IMR-90 (cell line): ENCODE measurements at regions not wholly inside any gene's neighbourhood (a gene's known extent, or its start where the extent isn't known, plus 50 kb on each side); places are given as distances from the start of the nearest gene placed in this dataset.

Experiments used
- ATAC-seq: fragments of 200-7000 bp; cut with Tn5 transposase; 2 replicates; pipeline ENCODE4 v1.9.1; 2020; ENCODE audit warnings: low read depth, mild to moderate bottlenecking, moderate library complexity
- BruUV-seq: library from RNA; stranded (reverse); fragments of 400-500 nt; replicated peaks from 2 replicates; lab custom pipeline; 2021; lab: Mats Ljungman, UMichigan
- CTCF ChIA-PET: fragments of 300-600 bp; formaldehyde crosslinking; extraction: SDS; loops from one replicate; lab custom pipeline; 2021; ENCODE audit warnings: antibody characterized with exemption; lab: Yijun Ruan, JAX
- POLR2A ChIA-PET: fragments of 300-600 bp; sonication (Branson Sonifier 250); formaldehyde crosslinking; loops from one replicate; lab custom pipeline; 2022; ENCODE audit warnings: antibody characterized with exemption; ENCODE audit not compliant: unreplicated experiment; lab: Charles Lee
- DNase-seq: peaks from one replicate; pipeline ENCODE4 v3.0.0; 2013
- H2AFZ ChIP-seq: replicated peaks from 2 replicates; pipeline ENCODE3; 2013; ENCODE audit warnings: low read length, mild to moderate bottlenecking; ENCODE audit not compliant: poor library complexity
- H2AK5ac ChIP-seq: 2 replicates; pipeline ENCODE4 v1.6.1; 2013; ENCODE audit warnings: low read depth, low read length, inconsistent platforms
- H2AK9ac ChIP-seq: replicated peaks from 2 replicates; pipeline ENCODE3; 2013; ENCODE audit warnings: mild to moderate bottlenecking, low read depth, low read length, moderate library complexity; ENCODE audit not compliant: poor library complexity
- H2BK120ac ChIP-seq: 2 replicates; pipeline ENCODE4 v1.6.1; 2013; ENCODE audit warnings: low read depth, low read length, inconsistent platforms
- H2BK15ac ChIP-seq: 3 replicates; pipeline ENCODE4 v1.6.1; 2013; ENCODE audit warnings: low read depth, low read length, inconsistent platforms
- H2BK20ac ChIP-seq: 2 replicates; pipeline ENCODE4 v1.6.1; 2013; ENCODE audit warnings: low read depth, mild to moderate bottlenecking, inconsistent platforms, low read length, moderate library complexity
- H2BK5ac ChIP-seq: 2 replicates; pipeline ENCODE4 v1.6.1; 2013; ENCODE audit warnings: mild to moderate bottlenecking, low read depth, low read length, inconsistent platforms; ENCODE audit not compliant: poor library complexity, severe bottlenecking
- H3K14ac ChIP-seq: replicated peaks from 2 replicates; pipeline ENCODE4 v1.6.1; 2013; ENCODE audit warnings: low read depth, low read length, inconsistent platforms
- H3K18ac ChIP-seq: 2 replicates; pipeline ENCODE4 v1.6.1; 2013; ENCODE audit warnings: low read depth, low read length, control low read depth
- H3K23ac ChIP-seq: 2 replicates; pipeline ENCODE4 v1.6.1; 2013; ENCODE audit warnings: low read depth, low read length, inconsistent platforms
- H3K27ac ChIP-seq: 2 replicates; pipeline ENCODE4 v1.5.1; 2013; ENCODE audit warnings: mild to moderate bottlenecking, control low read depth, low read length; ENCODE audit not compliant: insufficient read depth
- H3K27me3 ChIP-seq: 2 replicates; pipeline ENCODE4 v1.6.1; 2013; ENCODE audit warnings: low read length; ENCODE audit not compliant: control insufficient read depth, insufficient read depth
- H3K36me3 ChIP-seq: 2 replicates; pipeline ENCODE4 v1.6.1; 2013; ENCODE audit warnings: low read length, mixed read lengths; ENCODE audit not compliant: control insufficient read depth, insufficient read depth
- H3K4ac ChIP-seq: 2 replicates; pipeline ENCODE4 v1.6.1; 2013; ENCODE audit warnings: low read depth, low read length, inconsistent platforms
- H3K4me1 ChIP-seq: 2 replicates; pipeline ENCODE4 v1.6.1; 2013; ENCODE audit warnings: low read length, mixed read lengths; ENCODE audit not compliant: control insufficient read depth, insufficient read depth
- H3K4me2 ChIP-seq: 2 replicates; pipeline ENCODE4 v1.6.1; 2013; ENCODE audit warnings: low read depth, mild to moderate bottlenecking, control low read depth, low read length, moderate library complexity
- H3K4me3 ChIP-seq: 2 replicates; pipeline ENCODE4 v1.5.1; 2013; ENCODE audit warnings: low read depth, mild to moderate bottlenecking, control low read depth, low read length, moderate library complexity; ENCODE audit not compliant: insufficient read depth
- H3K56ac ChIP-seq: 2 replicates; pipeline ENCODE4 v1.6.1; 2013; ENCODE audit warnings: low read length, inconsistent platforms; ENCODE audit not compliant: insufficient read depth; ENCODE audit errors: extremely low read depth
- H3K79me1 ChIP-seq, 2 experiments: 2 replicates each; pipeline ENCODE4 v1.6.1; 2013; ENCODE audit warnings: low read length in 2 of 2, inconsistent platforms in 1 of 2, low read depth in 1 of 2
- H3K9ac ChIP-seq: 2 replicates; pipeline ENCODE4 v1.6.1; 2013; ENCODE audit warnings: low read depth, low read length, control low read depth
- H3K9me1 ChIP-seq: 2 replicates; pipeline ENCODE4 v1.6.1; 2013; ENCODE audit warnings: low read length, inconsistent platforms; ENCODE audit not compliant: insufficient read depth
- H3K9me3 ChIP-seq: 2 replicates; pipeline ENCODE4 v1.6.1; 2013; ENCODE audit warnings: low read length; ENCODE audit not compliant: control insufficient read depth, insufficient read depth
- H4K20me1 ChIP-seq: 2 replicates; pipeline ENCODE4 v1.6.1; 2013; ENCODE audit warnings: low read length, inconsistent platforms; ENCODE audit not compliant: insufficient read depth
- H4K5ac ChIP-seq: 2 replicates; pipeline ENCODE4 v1.6.1; 2013; ENCODE audit warnings: mild to moderate bottlenecking, low read depth, low read length, control low read depth
- H4K8ac ChIP-seq, 2 experiments: 2 replicates each; pipeline ENCODE4 v1.6.1; 2013; ENCODE audit warnings: low read depth in 2 of 2, low read length in 2 of 2, control low read depth in 1 of 2, inconsistent platforms in 1 of 2
- H4K91ac ChIP-seq: 2 replicates; pipeline ENCODE4 v1.6.1; 2013; ENCODE audit warnings: low read depth, low read length, inconsistent platforms; ENCODE audit not compliant: insufficient read depth
- CEBPB ChIP-seq: IDR thresholded peaks from 2 replicates; pipeline ENCODE4 v1.6.1; 2012; ENCODE audit warnings: low read depth, low read length, improper control_type of control experiment
- MXI1 ChIP-seq: IDR thresholded peaks from 2 replicates; pipeline ENCODE4 v1.6.1; 2012; ENCODE audit warnings: low read depth, mild to moderate bottlenecking, low read length, moderate library complexity, borderline replicate concordance
- USF2 ChIP-seq: fragments of 150-350 bp; IDR thresholded peaks from 2 replicates; pipeline ENCODE4 v1.6.1; 2017; ENCODE audit warnings: mild to moderate bottlenecking, antibody characterized with exemption, low read length, low read depth
- WGBS, 2 experiments: methylation state at CpG; one replicate each; pipeline versions ENCODE4 v1.1.5 to v1.1.7; 2013; ENCODE audit warnings: missing lambda C conversion rate in 2 of 2; ENCODE audit not compliant: insufficient read length in 1 of 2; ENCODE audit errors: extremely low coverage in 2 of 2; 5-methylcytosine and 5-hydroxymethylcytosine counted together
- dilution Hi-C: fragments of 300-500 bp; cut with HindIII; formaldehyde crosslinking; loops from one replicate; pipeline ENCODE4 v1.14.3; 2018; ENCODE audit warnings: low sequenced_read_pairs; ENCODE audit not compliant: unreplicated experiment
- in situ Hi-C: fragments of 300-500 bp; cut with MboI; formaldehyde crosslinking; loops from 3 replicates; pipeline ENCODE4 v1.14.3; 2019; ENCODE audit warnings: low sequenced_read_pairs, inconsistent platforms, mixed read lengths
- intact Hi-C: fragments of 100-400 bp; cut with micrococcal nuclease; formaldehyde crosslinking; loops from 2 replicates; pipeline ENCODE4 v1.10.0; 2022

- H3K14ac ChIP-seq = no peak overlapping the region
- H2BK5ac ChIP-seq = no peak overlapping the region
- no TSS peak for BruUV-seq
- no peak overlapping the region for H2BK20ac ChIP-seq
- whole genome bisulfite sequencing, 2 experiments = no CpG with 5 or more reads among the region's 1 CpG
- DNase-seq (no peak), ATAC-seq (no peak)
- no peak overlapping the region for H2BK15ac ChIP-seq
- no peak overlapping the region for H3K56ac ChIP-seq
- in situ Hi-C loops (loop anchor here (10.0 kb wide), 1 partner anchor 443 kb away; no protein-coding TSS in a partner anchor), dilution Hi-C loops (loop anchor here (10.0 kb wide), 1 partner anchor 203 kb away; no protein-coding TSS in a partner anchor), intact Hi-C loops (no loop called here)
- H3K4me2 ChIP-seq = no peak overlapping the region
- H4K5ac ChIP-seq = no peak overlapping the region
- H3K4me3 ChIP-seq = no peak overlapping the region
- no peak overlapping the region for H2AFZ ChIP-seq
- no peaks in the 10 kb centered on the region for H3K4me1 ChIP-seq
- no peak overlapping the region for H2BK120ac ChIP-seq
- no peaks in the 10 kb centered on the region for H3K79me1 ChIP-seq
- TF ChIP-seq MXI1 (no peak), CEBPB (no peak), USF2 (no peak)
- H2AK9ac ChIP-seq = no peak overlapping the region
- CTCF ChIA-PET = interaction anchor here (1.3 to 1.7 kb wide), 2 partner anchors 11 to 259 kb away, joined by 4 to 5 read pairs; partner anchors contain the start of gene PHAX
- POLR2A ChIA-PET = no interaction called here
- no peak overlapping the region for H3K9ac ChIP-seq
- H3K27ac ChIP-seq = no peak overlapping the region
- H3K23ac ChIP-seq = no peak overlapping the region
- H2AK5ac ChIP-seq = no peak overlapping the region
- no peak overlapping the region for H3K18ac ChIP-seq
- no peak overlapping the region for H4K8ac ChIP-seq
- no peaks in the 10 kb centered on the region for H3K9me3 ChIP-seq
- H4K20me1 ChIP-seq = no peaks in the 10 kb centered on the region
- no peak overlapping the region for H4K91ac ChIP-seq
- no peak overlapping the region for H3K4ac ChIP-seq
- H3K27me3 ChIP-seq = no peaks in the 10 kb centered on the region
- H3K36me3 ChIP-seq = no peaks in the 10 kb centered on the region
- H3K9me1 ChIP-seq = no peaks in the 10 kb centered on the region
Measured at GRCh38 chr5:126341906-126342630, 81.1 kb upstream of the GRAMD2B start.
